Tibial nerve (tissue), 4 donors: ENCODE measurements at regions not wholly inside any gene's neighbourhood (a gene's known extent, or its start where the extent isn't known, plus 50 kb on each side); places are given as distances from the start of the nearest gene placed in this dataset.

Source experiments
- CTCF ChIP-seq, 5 experiments: fragments of 200-600 bp in 3 of 5; fragments of 450-650 bp in 2 of 5; sonication (generic) in 3 of 5; IDR thresholded peaks; one replicate each; pipeline ENCODE4 v1.5.1; 2016 to 2019; ENCODE audit warnings: antibody characterized with exemption in 5 of 5, mild to moderate bottlenecking in 3 of 5, moderate library complexity in 2 of 5
- EP300 ChIP-seq, 2 donors: sonication (generic); formaldehyde crosslinking; IDR thresholded peaks; one replicate each; pipeline ENCODE4 v1.6.1; 2017; ENCODE audit warnings: antibody characterized with exemption in 2 of 2, mild to moderate bottlenecking in 1 of 2

GRCh38 chr20:11275740-11276139 lies 601.9 kb upstream of the JAG1 start:
- TF ChIP-seq CTCF (IDR thresholded peaks at IDR 0.05) (no peak), EP300 (IDR thresholded peaks at IDR 0.05) (no peak)
